ENCODE measurements at regions not wholly inside any gene's neighbourhood (a gene's known extent, or its start where the extent isn't known, plus 50 kb on each side); places are given as distances from the start of the nearest gene placed in this dataset.

DNA sequence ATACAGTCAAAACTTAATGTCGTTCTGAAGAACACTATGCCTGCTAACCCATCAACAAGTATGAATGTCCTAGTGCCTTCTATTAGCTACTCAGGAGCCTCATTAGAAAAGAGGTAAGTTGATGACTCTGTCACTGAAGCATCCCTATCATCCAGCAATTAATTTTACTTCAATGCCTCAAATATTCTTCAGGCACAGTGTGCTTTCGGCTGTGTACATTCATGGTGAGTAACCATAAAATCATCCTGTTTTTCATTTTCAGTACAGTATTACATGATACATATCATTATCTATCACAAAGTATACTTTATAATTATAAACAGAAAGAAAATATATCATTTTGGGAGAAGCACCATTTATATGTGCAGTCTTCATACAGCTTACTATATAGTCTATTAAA, 495.5 kb upstream of the ZWINT start:
- no peak for TF ChIP-seq CTCF (IDR thresholded peaks at IDR 0.05)
- TF ChIP-seq POLR2A (IDR thresholded peaks at IDR 0.05): no peak
